Breast epithelium (tissue), 4 donors: ENCODE measurements at regions not wholly inside any gene's neighbourhood (a gene's known extent, or its start where the extent isn't known, plus 50 kb on each side); places are given as distances from the start of the nearest gene placed in this dataset.

ENCODE experiments used
- DNase-seq, 2 donors: peaks; one replicate each; pipeline ENCODE4 v3.0.0-alpha.2; 2019; ENCODE audit warnings: low spot score in 2 of 2
- H3K27ac ChIP-seq, 2 donors: fragments of 200-600 bp; sonication (generic) in 1 of 2; one replicate each; pipeline ENCODE4 v1.5.1; 2016 to 2019; ENCODE audit warnings: mild to moderate bottlenecking in 1 of 2
- H3K27me3 ChIP-seq, 2 donors: fragments of 200-600 bp; sonication (generic) in 1 of 2; one replicate each; pipeline versions ENCODE4 v1.5.1 to v1.6.0; 2017 to 2019; ENCODE audit warnings: control low read depth in 1 of 2, mild to moderate bottlenecking in 1 of 2
- H3K36me3 ChIP-seq: fragments of 200-600 bp; one replicate; pipeline ENCODE4 v1.5.1; 2019
- H3K4me1 ChIP-seq, 2 donors: fragments of 200-600 bp; sonication (generic); one replicate each; pipeline ENCODE4 v1.5.1; 2016 to 2019; ENCODE audit warnings: control low read depth in 1 of 2
- H3K4me3 ChIP-seq, 3 donors: fragments of 200-600 bp; sonication (generic); 1 replicate in 2 of 3; 2 replicates in 1 of 3; pipeline ENCODE4 v1.5.1; 2016 to 2019; ENCODE audit warnings: mild to moderate bottlenecking in 3 of 3, moderate library complexity in 2 of 3
- H3K9me3 ChIP-seq, 2 donors: fragments of 200-600 bp; sonication (generic) in 1 of 2; one replicate each; pipeline ENCODE4 v1.5.1; 2016 to 2019; ENCODE audit warnings: control low read depth in 1 of 2
- POLR2A ChIP-seq: fragments of 450-650 bp; IDR thresholded peaks from one replicate; pipeline ENCODE4 v1.6.1; 2016; ENCODE audit warnings: antibody characterized with exemption, mild to moderate bottlenecking, moderate library complexity
- POLR2AphosphoS5 ChIP-seq, 3 donors: sonication (generic); formaldehyde crosslinking; IDR thresholded peaks; one replicate each; pipeline ENCODE4 v1.6.1; 2017; ENCODE audit warnings: antibody characterized with exemption in 3 of 3
- intact Hi-C: fragments of 100-400 bp; cut with DNase I; formaldehyde crosslinking; loops from one replicate; pipeline ENCODE4 v1.15.1; 2023; ENCODE audit warnings: low total_unique reads
- TF ChIP-seq, protein P1 (sequence below), 3 donors: fragments of 450-650 bp; IDR thresholded peaks; one replicate each; pipeline ENCODE4 v1.5.1; 2016 to 2017; ENCODE audit warnings: antibody characterized with exemption in 3 of 3, mild to moderate bottlenecking in 3 of 3, moderate library complexity in 3 of 3

GRCh38 chr13:71144883-71145282 lies 722.1 kb downstream of the DACH1 start:
- Histone ChIP-seq H3K36me3 (no peaks in the 10 kb centered on the region), H3K27ac (no peak overlapping the region), H3K27me3 (no peaks in the 10 kb centered on the region), H3K4me1 (no peaks in the 10 kb centered on the region), H3K9me3 (no peaks in the 10 kb centered on the region), H3K4me3 (no peak overlapping the region)
- intact Hi-C loops = no loop called here
- TF ChIP-seq POLR2A (no peak), POLR2AphosphoS5 (IDR thresholded peaks at IDR 0.05) (no peak)
- TF ChIP-seq, protein P1, sequence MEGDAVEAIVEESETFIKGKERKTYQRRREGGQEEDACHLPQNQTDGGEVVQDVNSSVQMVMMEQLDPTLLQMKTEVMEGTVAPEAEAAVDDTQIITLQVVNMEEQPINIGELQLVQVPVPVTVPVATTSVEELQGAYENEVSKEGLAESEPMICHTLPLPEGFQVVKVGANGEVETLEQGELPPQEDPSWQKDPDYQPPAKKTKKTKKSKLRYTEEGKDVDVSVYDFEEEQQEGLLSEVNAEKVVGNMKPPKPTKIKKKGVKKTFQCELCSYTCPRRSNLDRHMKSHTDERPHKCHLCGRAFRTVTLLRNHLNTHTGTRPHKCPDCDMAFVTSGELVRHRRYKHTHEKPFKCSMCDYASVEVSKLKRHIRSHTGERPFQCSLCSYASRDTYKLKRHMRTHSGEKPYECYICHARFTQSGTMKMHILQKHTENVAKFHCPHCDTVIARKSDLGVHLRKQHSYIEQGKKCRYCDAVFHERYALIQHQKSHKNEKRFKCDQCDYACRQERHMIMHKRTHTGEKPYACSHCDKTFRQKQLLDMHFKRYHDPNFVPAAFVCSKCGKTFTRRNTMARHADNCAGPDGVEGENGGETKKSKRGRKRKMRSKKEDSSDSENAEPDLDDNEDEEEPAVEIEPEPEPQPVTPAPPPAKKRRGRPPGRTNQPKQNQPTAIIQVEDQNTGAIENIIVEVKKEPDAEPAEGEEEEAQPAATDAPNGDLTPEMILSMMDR (IDR thresholded peaks at IDR 0.05) = no peak
- DNase-seq = no peak

DNA sequence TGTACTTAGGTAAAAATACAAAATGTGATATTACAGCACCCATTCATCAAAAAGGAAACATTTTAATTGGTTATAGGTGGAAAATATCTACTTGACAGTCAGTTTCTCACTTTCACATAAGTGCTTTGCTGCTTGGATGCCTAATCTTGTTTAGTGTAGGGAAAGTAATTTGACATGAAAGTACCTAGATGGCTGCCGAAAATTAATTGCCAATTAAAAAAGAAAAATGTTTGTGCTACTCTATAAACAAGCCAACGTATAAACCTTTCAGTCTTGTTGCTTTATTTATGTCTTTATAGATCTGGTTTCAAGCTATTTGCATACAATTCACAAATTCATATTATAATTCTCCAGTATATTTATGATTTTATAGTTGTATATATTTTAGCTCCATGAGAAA lies 729.9 kb downstream of the DACH1 start:
- DNase-seq = no peak
- Histone ChIP-seq H3K4me1 (no peaks in the 10 kb centered on the region), H3K4me3 (no peak overlapping the region), H3K9me3 (no peaks in the 10 kb centered on the region), H3K27me3 (no peaks in the 10 kb centered on the region), H3K27ac (no peak overlapping the region), H3K36me3 (no peaks in the 10 kb centered on the region)
- intact Hi-C loops = no loop called here
- TF ChIP-seq POLR2A (no peak), POLR2AphosphoS5 (IDR thresholded peaks at IDR 0.05) (no peak)
- TF ChIP-seq, protein P1 (IDR thresholded peaks at IDR 0.05) = no peak

DNA sequence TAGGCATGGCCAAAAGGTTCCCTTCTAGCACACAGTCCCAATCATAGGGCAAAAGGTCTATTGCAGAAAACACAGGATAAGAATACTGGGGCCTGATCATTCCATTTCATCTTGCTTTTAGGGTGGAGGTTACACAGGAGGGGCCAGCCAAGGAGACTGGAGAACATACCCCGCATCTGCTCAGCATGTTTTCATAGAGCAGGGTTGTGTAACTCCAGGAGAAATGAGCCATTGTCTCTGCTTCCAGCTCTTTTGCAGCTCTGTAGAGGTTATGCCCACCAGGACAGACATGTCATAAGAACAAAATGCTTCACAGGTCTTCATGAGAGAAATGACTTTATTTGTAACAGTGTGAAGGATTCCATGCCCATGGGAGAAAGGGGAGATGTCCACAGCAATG lies 742.8 kb downstream of the DACH1 start:
- H3K4me1 ChIP-seq = no peaks in the 10 kb centered on the region
- intact Hi-C loops = no loop called here
- no peaks in the 10 kb centered on the region for H3K9me3 ChIP-seq
- no peaks in the 10 kb centered on the region for H3K27me3 ChIP-seq
- no peak for DNase-seq
- TF ChIP-seq, protein P1 (IDR thresholded peaks at IDR 0.05) = no peak
- TF ChIP-seq POLR2AphosphoS5 (IDR thresholded peaks at IDR 0.05) (no peak), POLR2A (no peak)
- no peaks in the 10 kb centered on the region for H3K36me3 ChIP-seq
- no peak overlapping the region for H3K4me3 ChIP-seq
- H3K27ac ChIP-seq = no peak overlapping the region

DNA sequence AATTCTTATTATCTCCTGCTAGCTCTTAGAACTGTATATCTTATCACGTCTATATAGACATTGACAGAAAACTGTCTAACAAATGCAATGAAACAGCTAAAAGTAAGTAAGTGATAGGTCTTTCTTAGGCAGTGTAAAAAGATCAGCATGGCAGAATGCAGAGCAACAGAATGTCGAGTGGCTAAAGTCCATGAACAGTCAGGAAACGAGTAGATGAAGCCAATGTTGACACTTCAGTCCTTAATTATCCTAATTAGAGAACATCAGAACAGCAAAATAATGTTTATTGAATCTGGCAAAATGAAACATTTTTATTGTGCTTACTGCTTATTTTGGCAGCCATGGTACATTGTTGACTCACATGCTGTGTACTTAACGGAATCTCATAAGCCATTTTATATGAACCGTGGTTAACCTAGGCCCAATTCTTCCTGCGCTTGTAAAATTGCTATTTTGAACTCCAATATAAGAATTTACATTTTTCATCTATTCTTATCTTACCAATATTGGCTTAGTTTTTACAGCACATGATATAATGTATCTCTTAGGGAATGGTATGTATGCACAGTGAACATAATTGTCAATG lies 748.1 kb downstream of the DACH1 start:
- H3K4me1 ChIP-seq = no peaks in the 10 kb centered on the region
- H3K27me3 ChIP-seq = no peaks in the 10 kb centered on the region
- no peaks in the 10 kb centered on the region for H3K9me3 ChIP-seq
- intact Hi-C loops = no loop called here
- no peak for DNase-seq
- TF ChIP-seq, protein P1 (IDR thresholded peaks at IDR 0.05) = no peak
- TF ChIP-seq POLR2A (no peak), POLR2AphosphoS5 (IDR thresholded peaks at IDR 0.05) (no peak)
- H3K36me3 ChIP-seq = no peaks in the 10 kb centered on the region
- no peak overlapping the region for H3K27ac ChIP-seq
- no peak overlapping the region for H3K4me3 ChIP-seq

DNA sequence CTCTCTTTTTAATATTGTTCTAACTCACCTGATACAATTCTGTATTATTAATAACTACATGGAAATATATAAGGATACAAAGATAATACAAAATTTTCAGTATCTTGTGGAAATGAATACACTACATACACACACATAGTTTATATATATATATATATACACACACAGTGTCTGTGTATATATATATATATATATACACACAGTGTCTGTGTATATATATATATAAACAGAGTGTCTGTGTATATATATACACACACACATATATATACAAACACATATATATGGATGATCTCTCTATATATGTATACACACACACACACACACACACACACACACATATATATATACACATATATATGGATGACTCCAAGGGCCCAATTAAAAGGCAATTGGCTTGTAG lies 749.1 kb downstream of the DACH1 start:
- no peak overlapping the region for H3K27ac ChIP-seq
- intact Hi-C loops = no loop called here
- no peaks in the 10 kb centered on the region for H3K9me3 ChIP-seq
- H3K4me3 ChIP-seq = no peak overlapping the region
- no peaks in the 10 kb centered on the region for H3K27me3 ChIP-seq
- TF ChIP-seq POLR2A = no peak
- TF ChIP-seq, protein P1 (IDR thresholded peaks at IDR 0.05) = no peak
- TF ChIP-seq POLR2AphosphoS5 (IDR thresholded peaks at IDR 0.05) = no peak
- no peaks in the 10 kb centered on the region for H3K36me3 ChIP-seq
- H3K4me1 ChIP-seq = no peaks in the 10 kb centered on the region
- no peak for DNase-seq
